Esophagus mucosa (tissue), 1 donor: ENCODE measurements at regions not wholly inside any gene's neighbourhood (a gene's known extent, or its start where the extent isn't known, plus 50 kb on each side); places are given as distances from the start of the nearest gene placed in this dataset.

Source experiments
- ATAC-seq: fragments of 200-7000 bp; cut with Tn5 transposase; one replicate; pipeline ENCODE4 v1.9.1; 2020
- donor health status: DM: yes; HTN: yes; CAD: no.

DNA sequence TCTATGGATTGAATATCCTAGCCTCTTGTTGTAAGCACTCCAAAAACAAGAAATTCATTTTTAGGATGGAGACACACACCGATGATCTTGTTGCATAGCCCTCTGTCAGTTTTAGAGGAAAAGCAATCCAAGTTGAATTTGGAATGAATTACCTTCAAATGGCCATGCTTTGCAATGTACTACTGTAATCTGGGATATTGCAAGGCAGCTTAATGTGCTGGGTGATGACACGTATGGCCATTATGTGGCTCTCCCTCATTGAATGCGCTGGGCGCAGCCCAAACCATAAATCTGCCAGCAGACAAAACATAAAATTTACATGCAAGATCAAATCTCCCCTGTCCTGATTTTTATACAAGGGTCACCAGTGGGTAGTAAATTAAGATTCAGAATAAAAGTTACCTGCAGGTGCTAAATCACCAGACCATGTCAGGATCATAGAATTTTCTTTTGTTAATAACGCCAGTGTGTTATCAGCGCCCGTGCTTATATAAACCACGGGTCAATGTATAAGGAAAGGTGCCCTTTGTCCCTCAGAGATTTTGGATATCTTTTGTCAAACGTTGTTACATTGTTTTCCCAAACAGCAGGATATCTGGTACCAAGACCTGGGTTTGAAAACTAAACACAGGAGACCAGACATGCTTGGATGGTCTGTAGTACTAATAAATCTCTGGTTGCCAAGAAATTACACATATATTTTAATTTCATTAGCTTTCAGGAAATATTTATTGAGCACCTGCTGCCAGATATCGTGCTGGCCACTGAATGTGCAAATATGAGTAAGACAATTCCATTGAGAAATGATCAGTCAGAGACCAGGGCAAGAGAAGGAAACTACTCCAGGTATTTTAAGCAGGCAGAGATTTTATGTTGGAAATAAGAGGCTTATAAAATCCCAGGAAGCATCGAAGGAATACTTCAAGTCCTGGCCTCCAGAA lies 237.1 kb downstream of the EBLN2 start:
- no peak for ATAC-seq

DNA sequence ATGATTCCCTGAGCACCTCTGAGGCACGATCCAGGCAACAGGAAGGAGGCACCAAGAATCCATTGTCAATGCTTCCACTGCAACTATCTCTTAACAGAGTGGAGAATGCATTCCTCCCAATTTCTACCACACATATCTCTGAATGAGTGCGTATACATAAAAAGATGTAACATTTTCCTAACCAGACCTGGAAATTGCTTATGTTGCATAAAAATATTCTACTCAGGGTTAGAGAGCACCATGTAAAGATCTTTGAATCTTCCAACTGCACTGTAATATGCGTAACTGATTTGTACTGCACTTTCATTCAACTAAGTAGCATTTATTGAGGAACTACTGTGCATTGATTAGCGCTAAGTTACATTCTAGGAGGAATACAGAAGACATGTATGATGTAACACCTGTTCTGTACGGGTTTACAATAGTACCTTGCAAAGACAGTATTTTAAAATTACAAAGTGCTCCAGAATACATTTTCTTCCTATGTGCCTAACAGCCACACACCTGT lies 237.8 kb downstream of the EBLN2 start:
- ATAC-seq, result no peak

DNA sequence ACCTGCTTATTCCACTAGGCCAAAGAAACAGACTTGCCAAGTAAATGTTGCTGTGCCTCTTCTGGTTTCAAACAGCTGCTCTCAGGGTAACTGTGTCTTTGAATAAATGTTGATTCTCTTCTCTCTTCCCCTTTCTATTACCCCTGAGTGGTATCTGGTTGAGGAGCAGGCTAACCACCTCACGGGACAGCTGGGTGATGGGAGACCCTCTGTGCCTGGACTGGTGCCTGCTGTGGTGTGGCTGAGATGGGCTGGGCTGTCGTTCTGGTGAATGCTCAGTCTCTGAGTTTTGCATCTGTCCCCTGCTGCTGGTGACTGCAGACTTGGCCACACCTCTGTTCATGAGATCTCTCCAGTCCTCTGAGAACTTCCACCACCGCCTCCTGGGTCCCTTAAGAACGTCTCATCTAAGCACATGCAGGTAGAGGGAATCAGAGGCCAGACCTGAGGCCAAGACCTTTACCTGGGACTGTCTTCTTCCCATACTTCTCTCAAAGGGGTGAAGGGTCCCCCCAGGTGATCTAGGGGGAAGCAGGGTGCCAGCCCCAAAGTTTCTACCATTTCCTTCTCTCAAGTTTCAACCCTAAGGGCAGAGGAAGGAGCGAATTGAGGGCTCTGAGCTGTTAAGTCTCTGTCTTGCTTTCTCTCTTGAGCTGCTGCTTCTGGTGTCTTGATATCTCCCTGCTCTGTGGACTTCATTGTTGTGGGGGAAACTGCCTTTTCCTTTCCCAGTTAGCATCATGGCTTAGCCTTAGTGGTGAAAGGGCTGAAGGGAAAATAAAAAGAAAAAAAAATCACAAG lies 252.9 kb downstream of the EBLN2 start:
- ATAC-seq, result no peak

DNA sequence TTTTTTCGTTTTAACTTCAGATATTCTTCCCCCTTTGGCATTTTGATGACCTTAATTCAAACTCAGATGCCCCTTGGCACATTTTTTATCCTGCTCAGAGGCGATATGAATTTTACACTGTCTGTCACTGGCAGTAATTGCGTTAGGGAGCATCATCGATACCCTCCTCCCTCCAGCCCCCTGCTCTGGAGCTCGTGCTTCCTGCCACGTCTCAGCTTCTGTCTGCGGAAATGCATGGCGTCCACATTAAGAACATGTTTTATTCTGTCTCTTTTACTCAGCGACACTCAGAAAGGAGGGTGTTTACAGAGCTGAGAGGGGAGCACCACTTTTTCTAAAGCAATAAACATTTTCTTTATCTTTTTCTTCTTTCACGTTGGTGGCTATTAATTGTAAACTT lies 254.2 kb downstream of the EBLN2 start:
- no peak for ATAC-seq

DNA sequence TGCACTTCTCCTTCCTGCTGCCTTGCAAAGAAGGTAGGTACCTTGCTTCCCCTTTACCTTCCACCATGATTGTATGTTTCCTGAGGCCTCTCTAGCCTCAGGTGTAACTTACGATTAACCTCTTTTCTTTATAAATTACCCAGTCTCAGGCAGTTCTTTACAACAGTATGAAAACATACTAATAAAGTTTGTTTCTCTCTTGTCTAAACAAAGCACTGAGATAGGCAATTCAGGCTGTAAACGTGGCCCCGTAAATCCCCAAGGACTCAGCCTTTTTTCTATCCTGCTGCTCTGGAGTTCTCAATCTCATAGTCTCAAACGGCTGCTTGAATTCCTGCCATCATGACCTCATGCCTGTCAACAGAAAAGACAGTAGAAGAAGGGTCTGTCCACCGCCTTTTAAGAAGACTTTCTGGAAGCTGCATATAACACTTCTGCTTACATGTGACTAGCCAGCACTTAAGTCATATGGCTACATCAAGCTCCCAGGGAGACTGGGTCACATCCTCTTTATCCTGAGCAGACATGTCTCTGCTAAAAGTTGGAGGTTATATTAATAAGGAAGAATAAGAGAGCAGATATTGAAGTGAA lies 257.8 kb downstream of the EBLN2 start:
- no peak for ATAC-seq

DNA sequence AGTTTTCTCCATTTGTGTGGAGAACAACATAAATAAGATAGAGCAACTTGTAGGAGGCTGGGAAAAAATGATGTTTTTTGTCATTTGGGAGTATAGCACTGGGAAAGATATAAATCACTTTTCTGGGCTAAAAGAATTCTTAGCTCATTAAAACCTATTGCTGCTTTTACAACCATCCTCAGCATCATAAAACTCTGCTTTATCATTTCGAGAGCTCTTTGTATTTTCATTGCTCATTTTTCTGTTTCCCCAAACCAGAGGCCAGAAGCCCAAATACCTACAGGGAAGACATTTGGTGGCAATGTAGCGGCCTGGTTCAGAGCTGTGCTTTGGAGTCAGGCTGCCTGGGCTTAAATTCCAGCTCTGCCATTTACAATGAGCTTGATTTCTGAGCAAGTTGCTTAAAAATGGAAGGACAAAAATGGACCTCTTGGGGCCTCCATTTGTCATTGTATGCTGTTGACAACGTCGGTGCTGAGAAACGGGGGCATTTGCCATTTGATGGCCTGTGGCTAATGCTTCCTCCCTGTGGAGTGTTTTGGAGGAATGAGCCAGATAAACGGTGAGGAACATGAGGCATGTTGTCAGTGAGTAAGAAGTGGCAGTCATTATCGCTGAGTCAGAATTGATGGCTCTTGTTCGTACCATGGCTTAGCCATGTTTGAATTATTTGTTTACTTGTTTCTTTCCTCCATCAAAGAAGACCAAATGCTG lies 260.0 kb downstream of the EBLN2 start:
- ATAC-seq, result no peak

DNA sequence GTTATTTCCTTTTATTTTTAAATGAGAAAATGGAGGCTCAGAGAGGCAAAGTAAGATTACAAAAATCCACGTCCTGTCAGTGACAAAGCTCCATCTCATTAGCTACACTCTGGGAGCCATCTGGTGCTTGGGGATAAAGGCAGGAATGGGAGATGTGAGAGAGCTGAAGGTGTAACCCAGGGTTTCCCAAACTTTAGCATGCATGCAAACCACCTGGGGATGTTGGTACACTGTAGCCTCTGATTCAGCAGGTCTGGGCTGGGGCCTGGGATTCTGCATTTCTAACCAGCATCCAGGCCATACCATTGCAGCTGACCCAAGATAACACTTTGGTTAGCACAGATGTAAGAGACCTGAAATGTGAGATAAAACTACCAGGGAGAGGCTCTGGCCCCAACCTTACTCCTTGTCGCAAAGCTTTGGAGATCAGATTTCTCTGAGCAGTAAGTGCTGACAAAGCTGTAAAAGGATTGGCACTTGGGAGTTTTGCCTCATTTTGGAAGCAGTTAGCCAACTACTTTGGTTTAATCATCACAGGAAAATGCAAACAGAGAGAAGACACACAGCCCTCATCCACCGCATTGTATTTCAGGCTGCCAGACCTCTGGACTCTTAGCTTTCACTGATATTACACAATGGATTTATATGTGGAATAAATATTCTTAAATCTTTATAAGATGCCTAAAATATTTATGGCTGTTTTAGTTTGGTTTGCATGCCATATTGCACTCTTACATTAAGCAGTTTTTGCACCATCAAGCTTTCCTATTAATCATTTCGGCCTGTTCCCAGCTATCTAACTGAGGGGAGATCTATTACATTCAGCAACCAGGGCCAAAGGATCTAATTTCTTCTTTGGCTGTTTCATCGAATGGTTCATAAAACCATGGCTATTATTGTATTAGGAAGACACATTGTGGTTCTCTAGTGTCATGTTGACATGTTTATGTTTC lies 263.0 kb downstream of the EBLN2 start:
- no peak for ATAC-seq

DNA sequence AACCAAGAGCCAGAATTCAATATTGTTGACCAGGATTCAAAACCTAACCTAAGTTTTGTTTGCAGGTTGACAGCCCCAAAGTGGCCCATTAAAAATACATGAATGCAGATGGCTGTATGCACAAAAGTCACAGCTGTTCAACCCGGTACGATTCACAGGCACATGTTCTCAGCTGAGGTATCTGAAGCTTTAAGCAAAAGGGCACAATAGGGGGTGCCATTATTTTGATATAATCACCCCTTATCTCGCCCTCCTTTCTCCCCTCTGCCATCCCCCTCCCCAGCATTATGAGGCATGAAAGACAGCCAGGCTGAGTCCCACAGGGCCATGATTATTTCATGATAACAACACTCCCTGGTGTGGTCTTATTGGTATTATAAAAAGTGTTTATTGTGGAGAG lies 264.9 kb downstream of the EBLN2 start:
- ATAC-seq, result no peak

DNA sequence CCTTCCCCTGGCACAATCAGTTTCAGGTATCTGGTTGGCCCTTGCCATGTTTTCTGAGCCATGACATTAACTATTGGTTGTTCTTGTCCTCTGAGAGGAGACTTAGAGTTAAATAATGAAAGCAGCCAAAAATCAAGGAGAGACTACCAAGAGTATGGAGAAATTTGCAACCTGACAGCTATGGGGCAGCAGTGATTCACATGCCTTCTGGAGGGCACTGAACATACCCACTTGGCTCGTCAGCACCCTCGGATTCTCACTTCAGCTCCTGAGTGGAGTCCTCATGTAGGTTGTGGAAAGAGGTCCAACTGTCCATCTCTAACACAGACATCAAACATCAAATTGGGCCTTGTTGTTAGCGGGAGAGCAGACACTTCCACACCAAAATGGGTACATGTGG lies 265.6 kb downstream of the EBLN2 start:
- no peak for ATAC-seq
